BLaER1 treated with 17β-estradiol and CSF1 and Interleukin-3, amounts not matched to agents 10 nM and 100 nM (cell line): ENCODE measurements at regions not wholly inside any gene's neighbourhood (a gene's known extent, or its start where the extent isn't known, plus 50 kb on each side); places are given as distances from the start of the nearest gene placed in this dataset.

Experiments
- H3K27ac ChIP-seq, 11 experiments: shearing (Covaris generic); formaldehyde crosslinking; 2 replicates each; pipeline ENCODE4 v1.8.1; 2022
- H3K27me3 ChIP-seq, 11 experiments: shearing (Covaris generic); formaldehyde crosslinking; 2 replicates each; pipeline ENCODE4 v1.8.1; 2022
- H3K36me3 ChIP-seq, 11 experiments: shearing (Covaris generic); formaldehyde crosslinking; 2 replicates each; pipeline ENCODE4 v1.8.1; 2022
- H3K4me1 ChIP-seq, 10 experiments: shearing (Covaris generic); formaldehyde crosslinking; 2 replicates each; pipeline ENCODE4 v1.8.1; 2022
- H3K4me2 ChIP-seq, 11 experiments: shearing (Covaris generic); formaldehyde crosslinking; 2 replicates each; pipeline ENCODE4 v1.8.1; 2022
- H3K4me3 ChIP-seq, 10 experiments: shearing (Covaris generic); formaldehyde crosslinking; 2 replicates each; pipeline ENCODE4 v1.8.1; 2022
- H3K9ac ChIP-seq, 11 experiments: shearing (Covaris generic); formaldehyde crosslinking; 2 replicates each; pipeline ENCODE4 v1.8.1; 2022
- H3K9me3 ChIP-seq, 11 experiments: shearing (Covaris generic); formaldehyde crosslinking; replicated peaks in 1 of 11; 2 replicates each; pipeline ENCODE4 v1.8.1; 2022
- H4K20me1 ChIP-seq, 11 experiments: shearing (Covaris generic); formaldehyde crosslinking; 2 replicates each; pipeline ENCODE4 v1.8.1; 2022
- Cebpa-rat ChIP-seq, 11 experiments: shearing (Covaris generic); IDR thresholded peaks; 2 replicates each; pipeline ENCODE4 v1.8.1; 2022

GRCh38 chr22:22156348-22156715 lies 88.3 kb upstream of the VPREB1 start:
- H3K27me3 ChIP-seq = no peaks in the 10 kb centered on the region
- H4K20me1 ChIP-seq = no peaks in the 10 kb centered on the region
- no peaks in the 10 kb centered on the region for H3K36me3 ChIP-seq
- no peaks in the 10 kb centered on the region for H3K9me3 ChIP-seq
- H3K9ac ChIP-seq = no peak overlapping the region
- H3K4me1 ChIP-seq = peaks cover 19 to 32% (median 23%) of the 10 kb centered on the region in 10 experiments; a peak in 19 of 20 replicates
- no peak overlapping the region for H3K4me3 ChIP-seq
- H3K4me2 ChIP-seq = peak overlapping the region in 4 of 11 experiments; percentile 66 to 77 (median 73); a peak in 5 of 22 replicates
- no peak for TF ChIP-seq Cebpa-rat (IDR thresholded peaks at IDR 0.05)
- no peak overlapping the region for H3K27ac ChIP-seq

GRCh38 chr22:22155607-22156006 lies 89.0 kb upstream of the VPREB1 start:
- no peaks in the 10 kb centered on the region for H3K27me3 ChIP-seq
- no peak for TF ChIP-seq Cebpa-rat (IDR thresholded peaks at IDR 0.05)
- no peaks in the 10 kb centered on the region for H3K9me3 ChIP-seq

GRCh38 chr22:22155146-22155545 lies 89.4 kb upstream of the VPREB1 start:
- Histone ChIP-seq H3K4me3 (no peak overlapping the region), H3K27ac (no peak overlapping the region), H3K36me3 (no peaks in the 10 kb centered on the region), H3K9me3 (no peaks in the 10 kb centered on the region), H4K20me1 (no peaks in the 10 kb centered on the region), H3K4me2 (no peak overlapping the region), H3K9ac (no peak overlapping the region; a peak in 1 of 22 replicates), H3K27me3 (no peaks in the 10 kb centered on the region), H3K4me1 (peaks cover 19 to 32% (median 23%) of the 10 kb centered on the region in 10 experiments; a peak in 19 of 20 replicates)
- TF ChIP-seq Cebpa-rat (IDR thresholded peaks at IDR 0.05) = no peak

More at GRCh38 chr22:22155607-22156006, 89.0 kb upstream of the VPREB1 start:
- Histone ChIP-seq H3K4me1 (peaks cover 19 to 32% (median 23%) of the 10 kb centered on the region in 10 experiments; a peak in 19 of 20 replicates), H4K20me1 (no peaks in the 10 kb centered on the region), H3K9ac (no peak overlapping the region), H3K36me3 (no peaks in the 10 kb centered on the region), H3K4me3 (no peak overlapping the region), H3K4me2 (no peak overlapping the region), H3K27ac (no peak overlapping the region)

GRCh38 chr22:22154040-22154439 lies 90.5 kb upstream of the VPREB1 start:
- no peak overlapping the region for H3K4me2 ChIP-seq
- H4K20me1 ChIP-seq = no peaks in the 10 kb centered on the region
- H3K9ac ChIP-seq = no peak overlapping the region; a peak in 1 of 22 replicates
- H3K36me3 ChIP-seq = no peaks in the 10 kb centered on the region
- no peak overlapping the region for H3K4me3 ChIP-seq
- H3K27me3 ChIP-seq = no peaks in the 10 kb centered on the region
- H3K27ac ChIP-seq = no peak overlapping the region
- H3K4me1 ChIP-seq = peaks cover 10 to 24% (median 16%) of the 10 kb centered on the region in 10 experiments; a peak in 19 of 20 replicates
- no peaks in the 10 kb centered on the region for H3K9me3 ChIP-seq
- no peak; a peak in 1 of 22 replicates for TF ChIP-seq Cebpa-rat (IDR thresholded peaks at IDR 0.05)

GRCh38 chr22:22151308-22151707 lies 93.3 kb upstream of the VPREB1 start:
- H3K4me2 ChIP-seq = no peak overlapping the region
- no peaks in the 10 kb centered on the region for H4K20me1 ChIP-seq
- no peak overlapping the region for H3K4me3 ChIP-seq
- no peak overlapping the region for H3K27ac ChIP-seq
- no peak for TF ChIP-seq Cebpa-rat (IDR thresholded peaks at IDR 0.05)
- no peaks in the 10 kb centered on the region for H3K27me3 ChIP-seq
- no peaks in the 10 kb centered on the region for H3K9me3 ChIP-seq
- peaks cover 0 to under 1% (median 0%) of the 10 kb centered on the region in 10 experiments; a peak in 1 of 20 replicates for H3K4me1 ChIP-seq
- H3K36me3 ChIP-seq = no peaks in the 10 kb centered on the region
- no peak overlapping the region for H3K9ac ChIP-seq

GRCh38 chr22:22150457-22150856 lies 94.1 kb upstream of the VPREB1 start:
- H3K27me3 ChIP-seq = no peaks in the 10 kb centered on the region

GRCh38 chr22:22148905-22149304 lies 95.7 kb upstream of the VPREB1 start:
- H4K20me1 ChIP-seq = no peaks in the 10 kb centered on the region
- H3K27me3 ChIP-seq = no peaks in the 10 kb centered on the region
- no peak overlapping the region for H3K27ac ChIP-seq
- H3K36me3 ChIP-seq = no peaks in the 10 kb centered on the region
- no peak overlapping the region for H3K9ac ChIP-seq
- H3K4me1 ChIP-seq = no peaks in the 10 kb centered on the region
- TF ChIP-seq Cebpa-rat (IDR thresholded peaks at IDR 0.05) = no peak
- no peak overlapping the region for H3K4me3 ChIP-seq
- no peak overlapping the region for H3K4me2 ChIP-seq
- H3K9me3 ChIP-seq = no peaks in the 10 kb centered on the region

More at GRCh38 chr22:22150457-22150856, 94.1 kb upstream of the VPREB1 start:
- no peaks in the 10 kb centered on the region for H3K4me1 ChIP-seq
- H3K4me3 ChIP-seq = no peak overlapping the region
- no peaks in the 10 kb centered on the region for H4K20me1 ChIP-seq
- H3K36me3 ChIP-seq = no peaks in the 10 kb centered on the region
- no peak overlapping the region for H3K27ac ChIP-seq
- no peak overlapping the region for H3K4me2 ChIP-seq
- TF ChIP-seq Cebpa-rat (IDR thresholded peaks at IDR 0.05) = no peak
- no peaks in the 10 kb centered on the region for H3K9me3 ChIP-seq
- H3K9ac ChIP-seq = no peak overlapping the region

GRCh38 chr22:22144858-22145257 lies 99.7 kb upstream of the VPREB1 start:
- no peaks in the 10 kb centered on the region for H4K20me1 ChIP-seq
- no peak for TF ChIP-seq Cebpa-rat (IDR thresholded peaks at IDR 0.05)
- H3K4me1 ChIP-seq = no peaks in the 10 kb centered on the region
- H3K36me3 ChIP-seq = no peaks in the 10 kb centered on the region
- H3K4me3 ChIP-seq = no peak overlapping the region
- no peak overlapping the region for H3K9ac ChIP-seq
- no peaks in the 10 kb centered on the region for H3K27me3 ChIP-seq
- no peak overlapping the region for H3K27ac ChIP-seq
- H3K9me3 ChIP-seq = no peaks in the 10 kb centered on the region
- H3K4me2 ChIP-seq = no peak overlapping the region

- Histone ChIP-seq H3K27me3 (no peaks in the 10 kb centered on the region), H3K4me3 (no peak overlapping the region), H3K36me3 (no peaks in the 10 kb centered on the region), H3K9me3 (no peaks in the 10 kb centered on the region), H4K20me1 (no peaks in the 10 kb centered on the region), H3K27ac (no peak overlapping the region), H3K4me1 (no peaks in the 10 kb centered on the region), H3K4me2 (no peak overlapping the region), H3K9ac (no peak overlapping the region)
- TF ChIP-seq Cebpa-rat (IDR thresholded peaks at IDR 0.05) = no peak
These were observed 101.1 kb upstream of the VPREB1 start for GRCh38 chr22:22143448-22143847.

- TF ChIP-seq Cebpa-rat (IDR thresholded peaks at IDR 0.05) = no peak
- H4K20me1 ChIP-seq = no peaks in the 10 kb centered on the region
- H3K9me3 ChIP-seq = no peaks in the 10 kb centered on the region
- no peak overlapping the region for H3K9ac ChIP-seq
- H3K27ac ChIP-seq = no peak overlapping the region
- no peak overlapping the region for H3K4me3 ChIP-seq
- no peaks in the 10 kb centered on the region for H3K36me3 ChIP-seq
- H3K4me2 ChIP-seq = no peak overlapping the region
- H3K27me3 ChIP-seq = no peaks in the 10 kb centered on the region
- H3K4me1 ChIP-seq = no peaks in the 10 kb centered on the region
These were observed 101.9 kb upstream of the VPREB1 start for GRCh38 chr22:22142661-22143060.
